Fibroblast of villous mesenchyme (primary cell): ENCODE measurements at regions not wholly inside any gene's neighbourhood (a gene's known extent, or its start where the extent isn't known, plus 50 kb on each side); places are given as distances from the start of the nearest gene placed in this dataset.
"Not testable (repeated sequence)": the region's sequence is repeated elsewhere in the genome, so short reads cannot be mapped to it uniquely, and the experiment has no call there.

Experiments
- DNase-seq: peaks from one replicate; pipeline ENCODE4 v3.0.0-alpha.2; 2010; ENCODE audit warnings: low read depth
- H3K4me3 ChIP-seq: 2 replicates; pipeline ENCODE4 v1.5.1; 2011; ENCODE audit warnings: low read depth, mild to moderate bottlenecking, low read length
- CTCF ChIP-seq: IDR thresholded peaks from 2 replicates; pipeline ENCODE4 v1.5.1; 2012; ENCODE audit warnings: low read depth, mild to moderate bottlenecking, low read length; ENCODE audit not compliant: insufficient read depth

GRCh38 chr2:156779416-156780120 is 343.4 kb downstream of the GPD2 start:
- no peak overlapping the region for H3K4me3 ChIP-seq
- TF ChIP-seq CTCF, result no peak
- DNase-seq, result no peak

- DNase-seq, H3K4me3 ChIP-seq: not testable (repeated sequence)
Measured at GRCh38 chr2:156781677-156782076, 345.5 kb downstream of the GPD2 start.

GRCh38 chr2:156784020-156784701 is 348.0 kb downstream of the GPD2 start:
- no peak for DNase-seq
- H3K4me3 ChIP-seq, result no peak overlapping the region
- no peak for TF ChIP-seq CTCF

- no peak overlapping the region for H3K4me3 ChIP-seq
- no peak for DNase-seq
- no peak for TF ChIP-seq CTCF
Measured at GRCh38 chr2:156787517-156787916, 351.3 kb downstream of the GPD2 start.

- no peak for DNase-seq
- no peak overlapping the region for H3K4me3 ChIP-seq
- no peak for TF ChIP-seq CTCF
Measured at GRCh38 chr2:156790343-156791037, 354.3 kb downstream of the GPD2 start.

- no peak for TF ChIP-seq CTCF
- DNase-seq, result no peak
- no peak overlapping the region for H3K4me3 ChIP-seq
Measured at GRCh38 chr2:156792242-156792840, 356.2 kb downstream of the GPD2 start.

- no peak overlapping the region for H3K4me3 ChIP-seq
- no peak for DNase-seq
- no peak for TF ChIP-seq CTCF
Measured at GRCh38 chr2:156797832-156798231, 361.7 kb downstream of the GPD2 start.
